HEK293 (cell line): ENCODE measurements at regions not wholly inside any gene's neighbourhood (a gene's known extent, or its start where the extent isn't known, plus 50 kb on each side); places are given as distances from the start of the nearest gene placed in this dataset.

Experiments
- CTCF ChIA-PET: fragments of 350-600 bp; formaldehyde crosslinking; extraction: SDS; loops from one replicate; lab custom pipeline; 2021; ENCODE audit warnings: antibody characterized with exemption; lab: Yijun Ruan, JAX
- POLR2A ChIA-PET: fragments of 300-600 bp; formaldehyde crosslinking; extraction: SDS; loops from one replicate; lab custom pipeline; 2020; ENCODE audit warnings: antibody characterized with exemption, inconsistent platforms; lab: Yijun Ruan, JAX
- H3K27ac ChIP-seq: fragments of 200-500 bp; sonication (Bioruptor generic); 2 replicates; pipeline ENCODE4 v1.5.1; 2014; ENCODE audit warnings: low read depth, low read length, control low read depth, inconsistent platforms; ENCODE audit errors: extremely low read depth
- H3K36me3 ChIP-seq, 2 experiments: fragments of 200-500 bp in 1 of 2; sonication (Bioruptor generic) in 1 of 2; 1 replicate in 1 of 2; 2 replicates in 1 of 2; pipeline ENCODE4 v1.5.1; 2014 to 2017; ENCODE audit warnings: inconsistent platforms in 2 of 2, low read length in 2 of 2; ENCODE audit not compliant: control insufficient read depth in 2 of 2, insufficient read depth in 1 of 2
- H3K4me1 ChIP-seq: fragments of 200-500 bp; sonication (Bioruptor generic); 2 replicates; pipeline ENCODE4 v1.5.1; 2014; ENCODE audit warnings: mild to moderate bottlenecking, low read length, inconsistent platforms; ENCODE audit not compliant: control insufficient read depth, insufficient read depth
- H3K4me3 ChIP-seq: 2 replicates; pipeline ENCODE4 v1.5.1; 2011; ENCODE audit warnings: low read depth, mild to moderate bottlenecking, control low read depth, low read length, moderate library complexity
- H3K9me3 ChIP-seq: fragments of 200-500 bp; sonication (Bioruptor generic); 2 replicates; pipeline ENCODE4 v1.5.1; 2014; ENCODE audit warnings: low read depth, low read length, inconsistent platforms; ENCODE audit not compliant: control insufficient read depth, insufficient read depth
- GFI1B ChIP-seq: fragments of 450-650 bp; formaldehyde crosslinking; IDR thresholded peaks from 2 replicates; pipeline ENCODE4 v1.5.1; 2016; ENCODE audit warnings: missing biosample characterization, missing genetic modification characterization
- HOXA7 ChIP-seq: sonication (generic); formaldehyde crosslinking; IDR thresholded peaks from 2 replicates; pipeline ENCODE4 v1.8.1; 2022; ENCODE audit warnings: missing genetic modification reagents, borderline replicate concordance
- IKZF3 ChIP-seq: fragments of 450-650 bp; IDR thresholded peaks from 2 replicates; pipeline ENCODE4 v1.5.0; 2018; ENCODE audit warnings: missing biosample characterization, mild to moderate bottlenecking, missing genetic modification characterization, moderate library complexity
- KLF9 ChIP-seq: fragments of 450-650 bp; formaldehyde crosslinking; IDR thresholded peaks from 2 replicates; pipeline ENCODE4 v1.5.1; 2016; ENCODE audit warnings: missing biosample characterization, missing genetic modification characterization, low read depth
- SALL2 ChIP-seq: fragments of 450-650 bp; formaldehyde crosslinking; IDR thresholded peaks from 2 replicates; pipeline ENCODE4 v1.5.0; 2017; ENCODE audit warnings: missing biosample characterization, mild to moderate bottlenecking, missing genetic modification characterization, borderline replicate concordance
- SP2 ChIP-seq: fragments of 450-650 bp; formaldehyde crosslinking; IDR thresholded peaks from 2 replicates; pipeline ENCODE4 v1.5.1; 2016; ENCODE audit warnings: missing biosample characterization, missing genetic modification characterization
- WT1 ChIP-seq: fragments of 450-650 bp; formaldehyde crosslinking; IDR thresholded peaks from 2 replicates; pipeline ENCODE4 v1.5.1; 2016; ENCODE audit warnings: missing biosample characterization, missing genetic modification characterization
- YY1 ChIP-seq: fragments of 450-650 bp; formaldehyde crosslinking; IDR thresholded peaks from 2 replicates; pipeline ENCODE4 v1.5.1; 2018; ENCODE audit warnings: missing biosample characterization, missing genetic modification characterization
- ZFHX2 ChIP-seq: fragments of 450-650 bp; formaldehyde crosslinking; conservative IDR thresholded peaks from 2 replicates; pipeline ENCODE4 v1.5.1; 2016; ENCODE audit warnings: missing biosample characterization, missing genetic modification characterization
- ZNF132 ChIP-seq: fragments of 450-650 bp; formaldehyde crosslinking; IDR thresholded peaks from 2 replicates; pipeline ENCODE4 v1.5.1; 2017; ENCODE audit warnings: missing biosample characterization, missing genetic modification characterization, borderline replicate concordance
- ZNF138 ChIP-seq: fragments of 450-650 bp; formaldehyde crosslinking; IDR thresholded peaks from 2 replicates; pipeline ENCODE4 v1.5.1; 2016; ENCODE audit warnings: missing biosample characterization, missing genetic modification characterization, borderline replicate concordance
- ZNF221 ChIP-seq: fragments of 450-650 bp; formaldehyde crosslinking; IDR thresholded peaks from 2 replicates; pipeline ENCODE4 v1.5.1; 2017; ENCODE audit warnings: missing biosample characterization, missing genetic modification characterization, borderline replicate concordance
- ZNF311 ChIP-seq: fragments of 450-650 bp; formaldehyde crosslinking; IDR thresholded peaks from 2 replicates; pipeline ENCODE4 v1.5.1; 2017; ENCODE audit warnings: missing biosample characterization, missing genetic modification characterization, borderline replicate concordance
- ZNF510 ChIP-seq: fragments of 450-650 bp; formaldehyde crosslinking; IDR thresholded peaks from 2 replicates; pipeline ENCODE4 v1.5.1; 2018; ENCODE audit warnings: mild to moderate bottlenecking, missing genetic modification characterization, missing biosample characterization; ENCODE audit not compliant: insufficient replicate concordance
- ZNF558 ChIP-seq: fragments of 450-650 bp; formaldehyde crosslinking; IDR thresholded peaks from 2 replicates; pipeline ENCODE4 v1.5.1; 2016; ENCODE audit warnings: missing biosample characterization, missing genetic modification characterization
- ZNF585B ChIP-seq: fragments of 450-650 bp; formaldehyde crosslinking; IDR thresholded peaks from 2 replicates; pipeline ENCODE4 v1.5.1; 2016; ENCODE audit warnings: missing biosample characterization, missing genetic modification characterization
- ZNF596 ChIP-seq: fragments of 450-650 bp; IDR thresholded peaks from 2 replicates; pipeline ENCODE4 v1.5.0; 2018; ENCODE audit warnings: missing biosample characterization, mild to moderate bottlenecking, missing genetic modification characterization, moderate library complexity
- ZNF660 ChIP-seq: fragments of 450-650 bp; IDR thresholded peaks from 2 replicates; pipeline ENCODE4 v1.5.1; 2018; ENCODE audit warnings: missing biosample characterization, mild to moderate bottlenecking, missing genetic modification characterization
- ZNF664 ChIP-seq: fragments of 450-650 bp; formaldehyde crosslinking; IDR thresholded peaks from 2 replicates; pipeline ENCODE4 v1.5.1; 2016; ENCODE audit warnings: missing biosample characterization, missing genetic modification characterization
- ZNF670 ChIP-seq: fragments of 450-650 bp; formaldehyde crosslinking; IDR thresholded peaks from 2 replicates; pipeline ENCODE4 v1.5.1; 2016; ENCODE audit warnings: missing biosample characterization, missing genetic modification characterization, low read depth
- ZNF747 ChIP-seq: fragments of 450-650 bp; formaldehyde crosslinking; IDR thresholded peaks from 2 replicates; pipeline ENCODE4 v1.5.1; 2016; ENCODE audit warnings: missing biosample characterization, missing genetic modification characterization
- ZNF768 ChIP-seq: fragments of 450-650 bp; formaldehyde crosslinking; IDR thresholded peaks from 2 replicates; pipeline ENCODE4 v1.5.1; 2018; ENCODE audit warnings: missing biosample characterization, mild to moderate bottlenecking, missing genetic modification characterization
- ZNF830 ChIP-seq: fragments of 450-650 bp; IDR thresholded peaks from 2 replicates; pipeline ENCODE4 v1.5.0; 2018; ENCODE audit warnings: missing biosample characterization, missing genetic modification characterization, low read depth, mild to moderate bottlenecking, moderate library complexity
- TF ChIP-seq, protein P1 (sequence below): fragments of 450-650 bp; formaldehyde crosslinking; IDR thresholded peaks from 2 replicates; pipeline ENCODE4 v1.5.1; 2016; ENCODE audit warnings: missing biosample characterization, missing genetic modification characterization
- TF ChIP-seq, protein P2 (sequence below): fragments of 450-650 bp; formaldehyde crosslinking; IDR thresholded peaks from 2 replicates; pipeline ENCODE4 v1.5.1; 2016; ENCODE audit warnings: missing biosample characterization, missing genetic modification characterization
- TF ChIP-seq, protein P3 (sequence below): fragments of 450-650 bp; formaldehyde crosslinking; IDR thresholded peaks from 2 replicates; pipeline ENCODE4 v1.5.1; 2016; ENCODE audit warnings: missing biosample characterization, missing genetic modification characterization

DNA sequence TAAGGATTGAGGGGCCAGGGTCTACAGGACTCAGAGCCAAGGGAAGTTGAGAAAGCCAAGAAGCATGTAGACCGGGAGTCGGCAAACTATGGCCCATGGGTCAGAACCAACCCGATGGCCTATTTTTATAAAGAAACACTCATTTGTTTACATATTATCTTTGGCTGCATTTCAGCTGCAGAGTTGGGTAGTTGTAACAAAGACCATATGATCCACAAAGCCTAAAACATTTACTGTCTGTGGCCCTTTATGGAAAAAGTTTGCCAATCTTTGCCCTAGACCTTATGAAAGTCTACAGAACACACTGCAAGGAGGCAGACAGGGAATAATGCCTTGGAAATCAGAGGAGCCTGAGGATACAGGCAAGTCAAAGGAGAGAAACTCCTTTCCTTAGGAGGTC lies 63.2 kb upstream of the MNS1 start (continued):
- TF ChIP-seq ZNF596 (tag by site-specific recombination), result no peak
- TF ChIP-seq ZNF585B (tag by site-specific recombination), result no peak
- TF ChIP-seq ZNF311, result no peak
- TF ChIP-seq GFI1B (tag by site-specific recombination), result no peak
- TF ChIP-seq ZNF670 (tag by site-specific recombination), result no peak
- no peak for TF ChIP-seq ZNF510 (tag by site-specific recombination)
- TF ChIP-seq IKZF3 (tag by site-specific recombination), result no peak
- TF ChIP-seq ZNF221, result no peak
- TF ChIP-seq ZNF558 (tag by site-specific recombination), result no peak
- TF ChIP-seq ZNF747 (tag by site-specific recombination), result no peak

DNA sequence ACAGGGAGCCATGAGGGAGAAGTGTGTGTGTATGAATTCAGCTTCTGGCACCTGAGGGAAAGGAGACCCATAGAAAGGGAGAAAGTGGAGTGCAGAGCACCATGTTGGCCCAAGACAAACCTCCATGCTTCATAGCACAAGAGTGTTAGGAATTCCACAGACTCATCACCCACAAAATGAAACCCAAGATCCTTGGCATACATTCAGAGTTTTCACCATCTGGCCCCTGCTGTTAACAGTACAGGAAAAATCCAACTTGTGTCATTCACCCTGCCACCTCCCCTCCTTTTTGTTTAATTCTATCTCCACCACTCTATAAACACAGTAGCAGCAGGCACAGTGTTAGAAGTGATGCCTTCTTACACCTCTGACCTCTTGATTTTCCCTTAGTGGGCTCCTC lies 60.0 kb upstream of the MNS1 start:
- TF ChIP-seq, protein P1, sequence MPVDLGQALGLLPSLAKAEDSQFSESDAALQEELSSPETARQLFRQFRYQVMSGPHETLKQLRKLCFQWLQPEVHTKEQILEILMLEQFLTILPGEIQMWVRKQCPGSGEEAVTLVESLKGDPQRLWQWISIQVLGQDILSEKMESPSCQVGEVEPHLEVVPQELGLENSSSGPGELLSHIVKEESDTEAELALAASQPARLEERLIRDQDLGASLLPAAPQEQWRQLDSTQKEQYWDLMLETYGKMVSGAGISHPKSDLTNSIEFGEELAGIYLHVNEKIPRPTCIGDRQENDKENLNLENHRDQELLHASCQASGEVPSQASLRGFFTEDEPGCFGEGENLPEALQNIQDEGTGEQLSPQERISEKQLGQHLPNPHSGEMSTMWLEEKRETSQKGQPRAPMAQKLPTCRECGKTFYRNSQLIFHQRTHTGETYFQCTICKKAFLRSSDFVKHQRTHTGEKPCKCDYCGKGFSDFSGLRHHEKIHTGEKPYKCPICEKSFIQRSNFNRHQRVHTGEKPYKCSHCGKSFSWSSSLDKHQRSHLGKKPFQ (tag by site-specific recombination), result no peak
- TF ChIP-seq KLF9 (no peak), SP2 (no peak)
- no peaks in the 10 kb centered on the region for H3K4me1 ChIP-seq
- no peak overlapping the region for H3K4me3 ChIP-seq
- ChIA-PET CTCF (no interaction called here), POLR2A (no interaction called here)
- H3K27ac ChIP-seq, result no peak overlapping the region
- no peaks in the 10 kb centered on the region for H3K36me3 ChIP-seq
- H3K9me3 ChIP-seq, result no peaks in the 10 kb centered on the region

DNA sequence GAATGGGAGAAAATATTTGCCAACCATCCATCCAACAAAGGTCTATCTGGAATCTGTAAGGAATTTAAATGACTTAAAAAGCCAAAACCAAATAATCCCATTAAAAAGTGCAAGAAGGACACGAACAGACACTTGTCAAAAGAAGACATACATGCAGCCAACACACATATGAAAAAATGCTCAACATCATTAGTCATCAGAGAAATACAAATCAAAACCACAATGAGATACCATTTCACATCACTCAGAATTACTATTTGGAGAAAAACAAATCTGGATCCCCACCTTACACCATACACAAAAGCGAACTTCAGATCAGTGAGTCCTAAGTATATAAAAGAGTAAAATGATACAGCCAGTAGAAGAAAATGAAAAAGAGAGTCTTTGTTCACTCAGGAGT lies 58.6 kb upstream of the MNS1 start:
- no peaks in the 10 kb centered on the region for H3K36me3 ChIP-seq
- ChIA-PET CTCF (no interaction called here), POLR2A (no interaction called here)
- H3K4me1 ChIP-seq, result no peaks in the 10 kb centered on the region
- H3K27ac ChIP-seq, result no peak overlapping the region
- no peak for TF ChIP-seq YY1 (tag by site-specific recombination)
- TF ChIP-seq ZFHX2 (tag by site-specific recombination), result no peak
- TF ChIP-seq, protein P2, sequence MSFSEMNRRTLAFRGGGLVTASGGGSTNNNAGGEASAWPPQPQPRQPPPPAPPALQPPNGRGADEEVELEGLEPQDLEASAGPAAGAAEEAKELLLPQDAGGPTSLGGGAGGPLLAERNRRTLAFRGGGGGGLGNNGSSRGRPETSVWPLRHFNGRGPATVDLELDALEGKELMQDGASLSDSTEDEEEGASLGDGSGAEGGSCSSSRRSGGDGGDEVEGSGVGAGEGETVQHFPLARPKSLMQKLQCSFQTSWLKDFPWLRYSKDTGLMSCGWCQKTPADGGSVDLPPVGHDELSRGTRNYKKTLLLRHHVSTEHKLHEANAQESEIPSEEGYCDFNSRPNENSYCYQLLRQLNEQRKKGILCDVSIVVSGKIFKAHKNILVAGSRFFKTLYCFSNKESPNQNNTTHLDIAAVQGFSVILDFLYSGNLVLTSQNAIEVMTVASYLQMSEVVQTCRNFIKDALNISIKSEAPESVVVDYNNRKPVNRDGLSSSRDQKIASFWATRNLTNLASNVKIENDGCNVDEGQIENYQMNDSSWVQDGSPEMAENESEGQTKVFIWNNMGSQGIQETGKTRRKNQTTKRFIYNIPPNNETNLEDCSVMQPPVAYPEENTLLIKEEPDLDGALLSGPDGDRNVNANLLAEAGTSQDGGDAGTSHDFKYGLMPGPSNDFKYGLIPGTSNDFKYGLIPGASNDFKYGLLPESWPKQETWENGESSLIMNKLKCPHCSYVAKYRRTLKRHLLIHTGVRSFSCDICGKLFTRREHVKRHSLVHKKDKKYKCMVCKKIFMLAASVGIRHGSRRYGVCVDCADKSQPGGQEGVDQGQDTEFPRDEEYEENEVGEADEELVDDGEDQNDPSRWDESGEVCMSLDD (tag by site-specific recombination), result no peak
- TF ChIP-seq ZNF660 (tag by site-specific recombination), result no peak
- TF ChIP-seq ZNF768 (tag by site-specific recombination), result no peak
- no peak for TF ChIP-seq WT1 (tag by site-specific recombination)
- TF ChIP-seq, protein P3, sequence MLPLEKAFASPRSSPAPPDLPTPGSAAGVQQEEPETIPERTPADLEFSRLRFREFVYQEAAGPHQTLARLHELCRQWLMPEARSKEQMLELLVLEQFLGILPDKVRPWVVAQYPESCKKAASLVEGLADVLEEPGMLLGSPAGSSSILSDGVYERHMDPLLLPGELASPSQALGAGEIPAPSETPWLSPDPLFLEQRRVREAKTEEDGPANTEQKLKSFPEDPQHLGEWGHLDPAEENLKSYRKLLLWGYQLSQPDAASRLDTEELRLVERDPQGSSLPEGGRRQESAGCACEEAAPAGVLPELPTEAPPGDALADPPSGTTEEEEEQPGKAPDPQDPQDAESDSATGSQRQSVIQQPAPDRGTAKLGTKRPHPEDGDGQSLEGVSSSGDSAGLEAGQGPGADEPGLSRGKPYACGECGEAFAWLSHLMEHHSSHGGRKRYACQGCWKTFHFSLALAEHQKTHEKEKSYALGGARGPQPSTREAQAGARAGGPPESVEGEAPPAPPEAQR (tag by site-specific recombination), result no peak
- TF ChIP-seq HOXA7, result no peak
- TF ChIP-seq ZNF830, result no peak
- no peak for TF ChIP-seq ZNF138 (tag by site-specific recombination)
- TF ChIP-seq ZNF132 (tag by site-specific recombination), result no peak
- no peak for TF ChIP-seq SALL2 (tag by site-specific recombination)
- TF ChIP-seq ZNF664, result no peak
- no peak overlapping the region for H3K4me3 ChIP-seq
- H3K9me3 ChIP-seq, result no peaks in the 10 kb centered on the region
